Mesothelial cell of epicardium (in vitro differentiated cells): ENCODE measurements at regions not wholly inside any gene's neighbourhood (a gene's known extent, or its start where the extent isn't known, plus 50 kb on each side); places are given as distances from the start of the nearest gene placed in this dataset.

ENCODE experiments used
- DNase-seq, 2 experiments: peaks; one replicate each; pipeline ENCODE4 v3.0.0; 2021; ENCODE audit warnings: low spot score in 2 of 2; ENCODE audit not compliant: unreplicated experiment in 2 of 2
- H3K27ac Mint-ChIP-seq: 2 replicates; pipeline ENCODE4 v1.8.0; 2021; ENCODE audit warnings: mixed read lengths
- H3K27me3 Mint-ChIP-seq: 2 replicates; pipeline ENCODE4 v1.8.0; 2021; ENCODE audit warnings: low read depth, mixed read lengths
- H3K36me3 Mint-ChIP-seq: 2 replicates; pipeline ENCODE4 v1.8.0; 2021; ENCODE audit warnings: mixed read lengths
- H3K4me1 Mint-ChIP-seq: 2 replicates; pipeline ENCODE4 v1.8.0; 2021; ENCODE audit warnings: mixed read lengths
- H3K4me3 Mint-ChIP-seq: 2 replicates; pipeline ENCODE4 v1.8.0; 2021; ENCODE audit warnings: mild to moderate bottlenecking, moderate library complexity, mixed read lengths
- H3K9me3 Mint-ChIP-seq: 2 replicates; pipeline ENCODE4 v1.8.0; 2021; ENCODE audit warnings: mixed read lengths
- CTCF ChIP-seq: fragments of 200-600 bp; sonication (generic); IDR thresholded peaks from one replicate; pipeline ENCODE4 v1.5.0; 2021; ENCODE audit warnings: antibody characterized with exemption; ENCODE audit not compliant: unreplicated experiment

- H3K27me3 Mint-ChIP-seq, result no peaks in the 10 kb centered on the region
- peak overlapping the region; percentile 86 for H3K27ac Mint-ChIP-seq
- peaks cover 8% of the 10 kb centered on the region for H3K9me3 Mint-ChIP-seq
- H3K36me3 Mint-ChIP-seq, result no peaks in the 10 kb centered on the region
- no peak overlapping the region for H3K4me3 Mint-ChIP-seq
- H3K4me1 Mint-ChIP-seq, result peaks cover 46% of the 10 kb centered on the region
- no peak for TF ChIP-seq CTCF
- no peak for DNase-seq
Measured at GRCh38 chr1:209363112-209363511, 220.4 kb upstream of the CAMK1G start.

DNA sequence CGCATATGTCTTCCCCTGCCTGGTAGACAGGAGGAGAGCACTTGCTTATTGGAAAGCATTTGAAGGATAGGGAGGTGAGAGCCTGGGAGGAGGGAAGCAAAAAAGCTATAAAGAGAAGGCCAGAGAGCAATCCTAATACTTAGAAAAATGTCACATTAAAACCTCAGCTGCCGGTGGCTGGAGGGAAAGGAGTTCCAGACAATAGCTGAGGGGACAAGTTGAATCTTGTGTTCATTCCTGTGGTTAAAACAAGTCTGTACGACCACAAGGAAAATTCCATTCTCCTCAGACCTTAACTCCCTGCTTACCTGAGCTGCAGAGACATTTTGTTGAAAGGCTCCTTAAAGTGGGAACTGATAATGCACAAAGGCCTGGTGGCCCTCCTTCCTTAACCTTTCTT, 218.8 kb upstream of the CAMK1G start:
- no peak overlapping the region for H3K4me3 Mint-ChIP-seq
- TF ChIP-seq CTCF, result no peak
- DNase-seq, result no peak
- H3K27ac Mint-ChIP-seq, result peak overlapping the region; percentile 73
- no peaks in the 10 kb centered on the region for H3K27me3 Mint-ChIP-seq
- no peaks in the 10 kb centered on the region for H3K36me3 Mint-ChIP-seq
- H3K4me1 Mint-ChIP-seq, result peaks cover 58% of the 10 kb centered on the region
- H3K9me3 Mint-ChIP-seq, result peaks cover 8% of the 10 kb centered on the region

DNA sequence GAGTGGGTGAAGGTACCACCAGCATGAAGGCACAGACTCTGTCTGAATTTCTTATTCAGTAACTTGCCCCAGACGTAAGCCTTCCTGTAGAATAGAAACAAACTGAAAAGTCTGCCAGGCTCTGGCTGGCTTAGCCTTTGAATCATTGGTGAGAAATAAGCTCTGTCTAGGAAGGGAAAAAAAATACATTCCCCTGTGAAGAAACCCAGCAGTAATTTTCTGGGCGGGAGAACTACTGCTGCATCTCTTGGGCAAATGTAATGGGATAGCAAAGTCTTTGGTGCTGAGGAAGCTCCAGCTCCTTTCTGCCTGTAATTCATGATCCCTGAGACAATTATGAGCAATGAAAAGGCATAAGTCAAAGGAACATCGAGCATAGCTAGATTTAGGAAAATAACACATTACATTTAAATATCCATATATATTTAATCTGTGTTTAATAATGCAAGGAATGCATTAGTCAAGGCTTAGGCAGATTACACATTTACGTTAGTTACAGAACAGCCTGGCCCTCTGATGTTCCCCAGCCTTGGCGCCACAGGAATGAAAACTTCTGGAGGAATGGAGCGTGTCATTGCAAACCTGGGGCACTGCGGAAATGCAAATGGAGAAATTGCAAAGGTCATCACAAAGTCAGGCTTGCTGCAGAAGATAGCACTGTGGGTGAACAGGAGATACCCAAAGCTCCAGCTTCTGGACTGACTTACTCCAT, 216.3 kb upstream of the CAMK1G start:
- no peak for TF ChIP-seq CTCF
- no peak for DNase-seq
- Mint-ChIP-seq H3K27me3 (no peaks in the 10 kb centered on the region), H3K4me3 (no peak overlapping the region), H3K27ac (peak overlapping the region; percentile 50), H3K4me1 (peaks cover 63% of the 10 kb centered on the region), H3K36me3 (no peaks in the 10 kb centered on the region), H3K9me3 (peaks cover 8% of the 10 kb centered on the region)

DNA sequence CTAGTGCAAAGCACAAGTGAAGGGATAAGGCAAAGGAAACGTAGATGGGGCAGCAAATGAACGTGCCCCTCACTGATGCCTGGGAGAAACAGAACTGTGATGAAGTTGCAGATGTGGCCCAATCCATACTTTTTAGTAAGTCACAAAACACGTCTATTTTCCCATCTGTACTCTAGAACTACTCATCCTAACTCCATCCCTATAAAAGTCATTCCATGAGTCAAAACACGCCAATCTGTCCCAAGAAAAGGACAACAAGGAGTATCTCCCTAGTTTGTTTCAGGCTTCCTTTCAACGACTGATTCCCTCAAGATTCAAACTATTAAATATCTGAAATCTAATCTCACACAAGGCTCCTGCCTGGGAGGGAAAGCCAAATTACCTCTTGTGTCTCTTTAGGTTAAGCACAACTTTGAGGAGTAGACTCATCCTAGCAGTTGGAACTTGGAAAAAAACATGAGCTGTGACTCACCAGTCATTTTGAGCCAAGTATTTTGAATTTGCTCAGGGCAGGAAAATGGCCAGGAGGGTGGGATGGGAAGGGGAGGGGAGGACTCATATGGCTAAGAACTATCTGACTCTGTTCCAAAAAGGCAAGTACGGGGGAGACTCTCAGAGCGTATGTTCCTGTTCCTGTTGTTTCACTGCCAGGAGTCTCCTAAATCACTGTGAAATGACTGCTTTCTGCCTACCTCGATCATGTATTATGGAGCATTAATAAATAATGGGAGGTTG, 214.5 kb upstream of the CAMK1G start:
- peak overlapping the region; percentile 72 for H3K27ac Mint-ChIP-seq
- no peak for DNase-seq
- no peak overlapping the region for H3K4me3 Mint-ChIP-seq
- no peaks in the 10 kb centered on the region for H3K27me3 Mint-ChIP-seq
- peaks cover 8% of the 10 kb centered on the region for H3K9me3 Mint-ChIP-seq
- H3K4me1 Mint-ChIP-seq, result peaks cover 54% of the 10 kb centered on the region
- H3K36me3 Mint-ChIP-seq, result no peaks in the 10 kb centered on the region
- TF ChIP-seq CTCF, result no peak

DNA sequence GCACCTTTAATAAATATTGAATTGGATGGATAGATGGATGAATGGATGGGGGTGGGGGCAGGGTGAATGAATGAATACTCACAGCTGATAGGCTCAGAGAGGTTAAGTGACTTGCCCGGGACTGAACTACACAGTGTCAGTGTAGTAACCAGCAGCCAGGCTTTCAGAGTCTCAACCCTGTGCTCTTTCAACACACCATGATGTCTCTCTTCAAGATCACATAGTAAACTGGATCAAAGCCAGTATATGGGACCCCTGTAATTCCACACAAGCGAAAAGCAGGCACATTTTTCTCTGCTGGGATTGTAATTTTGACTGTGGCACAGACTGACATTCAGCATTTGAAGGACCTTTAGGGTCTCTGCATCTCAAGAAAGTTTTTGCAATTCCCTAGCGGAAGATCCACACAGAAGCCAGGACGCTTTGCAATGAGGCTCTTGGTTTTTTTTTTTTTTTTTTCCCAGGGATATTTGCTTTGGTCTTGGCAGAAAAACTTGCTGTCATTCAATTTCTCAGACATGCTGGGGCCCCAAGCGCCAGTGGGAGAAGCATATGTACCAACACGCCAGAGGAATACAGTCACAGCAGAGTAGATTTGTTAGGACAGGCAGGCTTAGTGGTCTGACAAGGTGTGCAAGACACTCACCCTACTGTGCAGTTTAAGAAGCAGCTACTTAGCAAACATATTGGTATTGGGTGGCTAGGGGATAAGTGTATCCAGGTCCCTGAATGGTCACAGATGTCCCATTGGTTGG, 213.1 kb upstream of the CAMK1G start:
- H3K4me3 Mint-ChIP-seq, result no peak overlapping the region
- no peak for TF ChIP-seq CTCF
- H3K4me1 Mint-ChIP-seq, result peaks cover 53% of the 10 kb centered on the region
- H3K27ac Mint-ChIP-seq, result peak overlapping the region; percentile 16
- no peaks in the 10 kb centered on the region for H3K36me3 Mint-ChIP-seq
- DNase-seq, result no peak
- no peaks in the 10 kb centered on the region for H3K27me3 Mint-ChIP-seq
- peaks cover 7% of the 10 kb centered on the region for H3K9me3 Mint-ChIP-seq
